WTC11 (cell line): ENCODE measurements at regions not wholly inside any gene's neighbourhood (a gene's known extent, or its start where the extent isn't known, plus 50 kb on each side); places are given as distances from the start of the nearest gene placed in this dataset.

Experiments used
- ATAC-seq: fragments of 200-7000 bp; cut with Tn5 transposase; 2 replicates; pipeline ENCODE4 v1.10.0; 2021; ENCODE audit warnings: mild to moderate bottlenecking, moderate library complexity
- CTCF ChIA-PET: fragments of 300-600 bp; sonication (Branson Sonifier 250); formaldehyde crosslinking; loops from one replicate; lab custom pipeline; 2021; ENCODE audit warnings: antibody characterized with exemption; lab: Charles Lee
- POLR2A ChIA-PET: fragments of 350-600 bp; sonication (Branson Sonifier 250); formaldehyde crosslinking; loops from one replicate; lab custom pipeline; 2021; ENCODE audit warnings: antibody characterized with exemption; lab: Charles Lee
- DNase-seq: peaks from one replicate; pipeline ENCODE4 v3.0.0; 2021; ENCODE audit warnings: low spot score
- H3K27ac Mint-ChIP-seq: 2 replicates; pipeline ENCODE4 v1.8.0; 2021; ENCODE audit warnings: mixed read lengths
- H3K27me3 Mint-ChIP-seq: 2 replicates; pipeline ENCODE4 v1.8.0; 2021; ENCODE audit warnings: low read depth, mild to moderate bottlenecking, moderate library complexity, mixed read lengths
- H3K36me3 Mint-ChIP-seq: 2 replicates; pipeline ENCODE4 v1.8.0; 2021; ENCODE audit warnings: mixed read lengths
- H3K4me1 Mint-ChIP-seq: 2 replicates; pipeline ENCODE4 v1.8.0; 2022; ENCODE audit warnings: mixed read lengths
- H3K4me3 Mint-ChIP-seq: 2 replicates; pipeline ENCODE4 v1.8.0; 2021; ENCODE audit warnings: mild to moderate bottlenecking, moderate library complexity, mixed read lengths
- H3K9me3 Mint-ChIP-seq: 2 replicates; pipeline ENCODE4 v1.8.0; 2021; ENCODE audit warnings: mixed read lengths
- ATF1 ChIP-seq: sonication (generic); formaldehyde crosslinking; IDR thresholded peaks from 2 replicates; pipeline ENCODE4 v1.8.1; 2023; ENCODE audit warnings: mild to moderate bottlenecking, moderate library complexity, missing genetic modification reagents
- CBFB ChIP-seq: sonication (generic); formaldehyde crosslinking; IDR thresholded peaks from 2 replicates; pipeline ENCODE4 v1.8.1; 2022; ENCODE audit warnings: mild to moderate bottlenecking, low read depth, missing genetic modification reagents
- CREM ChIP-seq: sonication (generic); formaldehyde crosslinking; IDR thresholded peaks from 2 replicates; pipeline ENCODE4 v1.8.1; 2022; ENCODE audit warnings: mild to moderate bottlenecking, missing genetic modification reagents, moderate library complexity
- ESRRA ChIP-seq: sonication (generic); formaldehyde crosslinking; IDR thresholded peaks from 2 replicates; pipeline ENCODE4 v1.8.1; 2022; ENCODE audit warnings: mild to moderate bottlenecking, missing genetic modification reagents, borderline replicate concordance
- ETV6 ChIP-seq: sonication (generic); formaldehyde crosslinking; IDR thresholded peaks from 2 replicates; pipeline ENCODE4 v1.8.1; 2022; ENCODE audit warnings: mild to moderate bottlenecking, missing genetic modification reagents
- FOXP1 ChIP-seq: sonication (generic); formaldehyde crosslinking; IDR thresholded peaks from 2 replicates; pipeline ENCODE4 v1.8.0; 2022; ENCODE audit warnings: missing genetic modification reagents, mild to moderate bottlenecking, moderate library complexity, borderline replicate concordance
- GABPB1 ChIP-seq: sonication (generic); formaldehyde crosslinking; IDR thresholded peaks from 2 replicates; pipeline ENCODE4 v1.8.1; 2023; ENCODE audit warnings: mild to moderate bottlenecking, missing genetic modification reagents
- GRHL2 ChIP-seq: fragments of 250-450 bp; sonication (Bioruptor Pico); IDR thresholded peaks from 2 replicates; pipeline ENCODE4 v1.8.0; 2022; ENCODE audit warnings: mild to moderate bottlenecking, moderate library complexity; ENCODE audit not compliant: insufficient replicate concordance, severe bottlenecking
- NFE2L1 ChIP-seq: sonication (generic); formaldehyde crosslinking; IDR thresholded peaks from 2 replicates; pipeline ENCODE4 v1.8.1; 2023; ENCODE audit warnings: missing genetic modification reagents
- NFYB ChIP-seq: sonication (generic); formaldehyde crosslinking; conservative IDR thresholded peaks from 2 replicates; pipeline ENCODE4 v1.8.0; 2022; ENCODE audit warnings: low read depth, missing genetic modification reagents
- OVOL2 ChIP-seq: fragments of 250-450 bp; sonication (Bioruptor Pico); IDR thresholded peaks from 2 replicates; pipeline ENCODE4 v1.9.0; 2021; ENCODE audit warnings: mild to moderate bottlenecking, borderline replicate concordance
- RORB ChIP-seq: fragments of 250-450 bp; sonication (Bioruptor Pico); IDR thresholded peaks from 2 replicates; pipeline ENCODE4 v1.9.0; 2021; ENCODE audit warnings: mild to moderate bottlenecking
- SMAD3 ChIP-seq: sonication (generic); formaldehyde crosslinking; IDR thresholded peaks from 2 replicates; pipeline ENCODE4 v1.8.0; 2022; ENCODE audit warnings: missing genetic modification reagents, mild to moderate bottlenecking, borderline replicate concordance
- SOX15 ChIP-seq: fragments of 250-450 bp; sonication (Bioruptor Pico); IDR thresholded peaks from 2 replicates; pipeline ENCODE4 v1.9.0; 2021; ENCODE audit warnings: mild to moderate bottlenecking
- TCF7 ChIP-seq: sonication (generic); formaldehyde crosslinking; IDR thresholded peaks from 2 replicates; pipeline ENCODE4 v1.8.0; 2022; ENCODE audit warnings: mild to moderate bottlenecking, low read depth, missing genetic modification reagents, moderate library complexity
- TEAD4 ChIP-seq: sonication (generic); formaldehyde crosslinking; IDR thresholded peaks from 2 replicates; pipeline ENCODE4 v1.8.0; 2022; ENCODE audit warnings: mild to moderate bottlenecking, missing genetic modification reagents
- TP53 ChIP-seq: sonication (generic); formaldehyde crosslinking; IDR thresholded peaks from 2 replicates; pipeline ENCODE4 v1.8.1; 2023; ENCODE audit warnings: mild to moderate bottlenecking, missing genetic modification reagents
- ZNF138 ChIP-seq: sonication (generic); formaldehyde crosslinking; conservative IDR thresholded peaks from 2 replicates; pipeline ENCODE4 v1.8.1; 2022; ENCODE audit warnings: mild to moderate bottlenecking, moderate library complexity, missing genetic modification reagents
- ZNF396 ChIP-seq: fragments of 250-450 bp; sonication (Bioruptor Pico); IDR thresholded peaks from 2 replicates; pipeline ENCODE4 v1.8.0; 2021; ENCODE audit warnings: mild to moderate bottlenecking, moderate library complexity, borderline replicate concordance
- ZNF671 ChIP-seq: fragments of 250-450 bp; sonication (Bioruptor Pico); IDR thresholded peaks from 2 replicates; pipeline ENCODE4 v1.8.0; 2021; ENCODE audit warnings: mild to moderate bottlenecking
- TF ChIP-seq, protein P1 (sequence below): sonication (generic); formaldehyde crosslinking; IDR thresholded peaks from 2 replicates; pipeline ENCODE4 v1.8.0; 2023; ENCODE audit warnings: missing genetic modification reagents, mild to moderate bottlenecking, borderline replicate concordance
- TF ChIP-seq, protein P2 (sequence below): sonication (generic); formaldehyde crosslinking; IDR thresholded peaks from 2 replicates; pipeline ENCODE4 v1.8.1; 2022; ENCODE audit warnings: low read depth, mild to moderate bottlenecking, moderate library complexity, missing genetic modification reagents, borderline replicate concordance
- TF ChIP-seq, protein P3 (sequence below): sonication (generic); formaldehyde crosslinking; IDR thresholded peaks from 2 replicates; pipeline ENCODE4 v1.8.1; 2023; ENCODE audit warnings: mild to moderate bottlenecking, moderate library complexity, missing genetic modification reagents
- TF ChIP-seq, protein P4 (sequence below): sonication (generic); formaldehyde crosslinking; IDR thresholded peaks from 2 replicates; pipeline ENCODE4 v1.8.1; 2022; ENCODE audit warnings: mild to moderate bottlenecking, moderate library complexity, missing genetic modification reagents
- TF ChIP-seq, protein P5 (sequence below): sonication (generic); formaldehyde crosslinking; IDR thresholded peaks from 2 replicates; pipeline ENCODE4 v1.8.0; 2022; ENCODE audit warnings: mild to moderate bottlenecking, missing genetic modification reagents
- TF ChIP-seq, protein P6 (sequence below): fragments of 250-450 bp; sonication (Bioruptor Pico); IDR thresholded peaks from 2 replicates; pipeline ENCODE4 v1.9.0; 2021; ENCODE audit warnings: mild to moderate bottlenecking

DNA sequence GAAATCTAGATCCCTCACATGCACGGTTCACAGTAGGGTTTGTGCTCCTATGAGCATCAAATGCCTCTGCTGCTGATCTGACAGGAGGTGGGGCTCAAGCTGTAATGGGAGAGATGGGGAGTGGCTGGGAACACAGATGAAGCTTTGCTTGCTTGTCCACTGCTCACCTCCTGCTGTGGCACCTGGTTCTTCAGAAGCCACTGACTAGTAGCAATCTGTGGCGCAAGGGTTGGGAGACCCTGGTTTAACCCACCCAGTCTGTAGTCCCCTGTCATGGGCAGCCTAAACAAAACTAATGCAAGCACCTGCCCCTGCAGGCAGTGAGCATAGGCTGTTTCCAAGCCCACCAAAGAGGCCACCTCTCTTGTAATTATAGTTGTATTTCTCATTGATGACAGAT lies 116.6 kb downstream of the SHOX start:
- H3K27me3 Mint-ChIP-seq: peaks cover 13% of the 10 kb centered on the region
- ChIA-PET CTCF (no interaction called here), POLR2A (no interaction called here)
- no peak for DNase-seq
- peaks cover 15% of the 10 kb centered on the region for H3K36me3 Mint-ChIP-seq
- H3K4me1 Mint-ChIP-seq: peaks cover 2% of the 10 kb centered on the region; the same call in 1 of the 2 replicates
- no peak for ATAC-seq
- no peak overlapping the region for H3K4me3 Mint-ChIP-seq
- TF ChIP-seq, protein P1, sequence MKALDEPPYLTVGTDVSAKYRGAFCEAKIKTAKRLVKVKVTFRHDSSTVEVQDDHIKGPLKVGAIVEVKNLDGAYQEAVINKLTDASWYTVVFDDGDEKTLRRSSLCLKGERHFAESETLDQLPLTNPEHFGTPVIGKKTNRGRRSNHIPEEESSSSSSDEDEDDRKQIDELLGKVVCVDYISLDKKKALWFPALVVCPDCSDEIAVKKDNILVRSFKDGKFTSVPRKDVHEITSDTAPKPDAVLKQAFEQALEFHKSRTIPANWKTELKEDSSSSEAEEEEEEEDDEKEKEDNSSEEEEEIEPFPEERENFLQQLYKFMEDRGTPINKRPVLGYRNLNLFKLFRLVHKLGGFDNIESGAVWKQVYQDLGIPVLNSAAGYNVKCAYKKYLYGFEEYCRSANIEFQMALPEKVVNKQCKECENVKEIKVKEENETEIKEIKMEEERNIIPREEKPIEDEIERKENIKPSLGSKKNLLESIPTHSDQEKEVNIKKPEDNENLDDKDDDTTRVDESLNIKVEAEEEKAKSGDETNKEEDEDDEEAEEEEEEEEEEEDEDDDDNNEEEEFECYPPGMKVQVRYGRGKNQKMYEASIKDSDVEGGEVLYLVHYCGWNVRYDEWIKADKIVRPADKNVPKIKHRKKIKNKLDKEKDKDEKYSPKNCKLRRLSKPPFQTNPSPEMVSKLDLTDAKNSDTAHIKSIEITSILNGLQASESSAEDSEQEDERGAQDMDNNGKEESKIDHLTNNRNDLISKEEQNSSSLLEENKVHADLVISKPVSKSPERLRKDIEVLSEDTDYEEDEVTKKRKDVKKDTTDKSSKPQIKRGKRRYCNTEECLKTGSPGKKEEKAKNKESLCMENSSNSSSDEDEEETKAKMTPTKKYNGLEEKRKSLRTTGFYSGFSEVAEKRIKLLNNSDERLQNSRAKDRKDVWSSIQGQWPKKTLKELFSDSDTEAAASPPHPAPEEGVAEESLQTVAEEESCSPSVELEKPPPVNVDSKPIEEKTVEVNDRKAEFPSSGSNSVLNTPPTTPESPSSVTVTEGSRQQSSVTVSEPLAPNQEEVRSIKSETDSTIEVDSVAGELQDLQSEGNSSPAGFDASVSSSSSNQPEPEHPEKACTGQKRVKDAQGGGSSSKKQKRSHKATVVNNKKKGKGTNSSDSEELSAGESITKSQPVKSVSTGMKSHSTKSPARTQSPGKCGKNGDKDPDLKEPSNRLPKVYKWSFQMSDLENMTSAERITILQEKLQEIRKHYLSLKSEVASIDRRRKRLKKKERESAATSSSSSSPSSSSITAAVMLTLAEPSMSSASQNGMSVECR (CRISPR knock-in tag): no peak
- no peak for TF ChIP-seq ESRRA (CRISPR knock-in tag)
- TF ChIP-seq NFE2L1: no peak
- TF ChIP-seq, protein P2, sequence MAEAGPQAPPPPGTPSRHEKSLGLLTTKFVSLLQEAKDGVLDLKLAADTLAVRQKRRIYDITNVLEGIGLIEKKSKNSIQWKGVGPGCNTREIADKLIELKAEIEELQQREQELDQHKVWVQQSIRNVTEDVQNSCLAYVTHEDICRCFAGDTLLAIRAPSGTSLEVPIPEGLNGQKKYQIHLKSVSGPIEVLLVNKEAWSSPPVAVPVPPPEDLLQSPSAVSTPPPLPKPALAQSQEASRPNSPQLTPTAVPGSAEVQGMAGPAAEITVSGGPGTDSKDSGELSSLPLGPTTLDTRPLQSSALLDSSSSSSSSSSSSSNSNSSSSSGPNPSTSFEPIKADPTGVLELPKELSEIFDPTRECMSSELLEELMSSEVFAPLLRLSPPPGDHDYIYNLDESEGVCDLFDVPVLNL (CRISPR knock-in tag): no peak
- TF ChIP-seq, protein P3, sequence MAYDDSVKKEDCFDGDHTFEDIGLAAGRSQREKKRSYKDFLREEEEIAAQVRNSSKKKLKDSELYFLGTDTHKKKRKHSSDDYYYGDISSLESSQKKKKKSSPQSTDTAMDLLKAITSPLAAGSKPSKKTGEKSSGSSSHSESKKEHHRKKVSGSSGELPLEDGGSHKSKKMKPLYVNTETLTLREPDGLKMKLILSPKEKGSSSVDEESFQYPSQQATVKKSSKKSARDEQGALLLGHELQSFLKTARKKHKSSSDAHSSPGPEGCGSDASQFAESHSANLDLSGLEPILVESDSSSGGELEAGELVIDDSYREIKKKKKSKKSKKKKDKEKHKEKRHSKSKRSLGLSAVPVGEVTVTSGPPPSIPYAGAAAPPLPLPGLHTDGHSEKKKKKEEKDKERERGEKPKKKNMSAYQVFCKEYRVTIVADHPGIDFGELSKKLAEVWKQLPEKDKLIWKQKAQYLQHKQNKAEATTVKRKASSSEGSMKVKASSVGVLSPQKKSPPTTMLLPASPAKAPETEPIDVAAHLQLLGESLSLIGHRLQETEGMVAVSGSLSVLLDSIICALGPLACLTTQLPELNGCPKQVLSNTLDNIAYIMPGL (CRISPR knock-in tag): no peak
- no peak for TF ChIP-seq OVOL2 (CRISPR knock-in tag)
- TF ChIP-seq ZNF671 (CRISPR knock-in tag): no peak
- no peak for TF ChIP-seq SMAD3 (CRISPR knock-in tag)
- no peak for TF ChIP-seq ETV6 (CRISPR knock-in tag)
- no peak for TF ChIP-seq RORB (CRISPR knock-in tag)
- TF ChIP-seq, protein P4, sequence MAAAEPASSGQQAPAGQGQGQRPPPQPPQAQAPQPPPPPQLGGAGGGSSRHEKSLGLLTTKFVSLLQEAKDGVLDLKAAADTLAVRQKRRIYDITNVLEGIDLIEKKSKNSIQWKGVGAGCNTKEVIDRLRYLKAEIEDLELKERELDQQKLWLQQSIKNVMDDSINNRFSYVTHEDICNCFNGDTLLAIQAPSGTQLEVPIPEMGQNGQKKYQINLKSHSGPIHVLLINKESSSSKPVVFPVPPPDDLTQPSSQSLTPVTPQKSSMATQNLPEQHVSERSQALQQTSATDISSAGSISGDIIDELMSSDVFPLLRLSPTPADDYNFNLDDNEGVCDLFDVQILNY (CRISPR knock-in tag): no peak
- TF ChIP-seq TEAD4: no peak
- TF ChIP-seq TCF7: no peak
- no peak overlapping the region for H3K27ac Mint-ChIP-seq
- peaks cover 33% of the 10 kb centered on the region for H3K9me3 Mint-ChIP-seq

DNA sequence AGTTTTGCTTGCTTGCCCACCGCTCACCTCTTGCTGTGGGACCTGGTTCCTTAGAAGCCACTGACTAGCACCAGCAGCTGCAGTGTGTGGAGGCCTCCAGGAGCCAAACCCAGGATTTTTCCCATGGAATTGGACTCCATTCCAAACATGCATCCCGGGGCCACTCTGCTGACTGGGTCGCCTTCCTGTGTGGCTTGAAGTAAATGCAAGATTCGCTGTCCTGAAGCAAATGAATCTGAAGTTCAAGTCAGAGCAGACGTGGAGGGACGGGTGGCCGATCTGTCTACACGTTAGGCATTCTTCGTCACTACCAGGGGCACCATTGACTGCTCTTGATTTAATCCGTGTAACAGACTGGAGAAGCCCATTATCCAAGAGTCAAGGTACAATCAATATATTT lies 109.0 kb downstream of the SHOX start:
- Mint-ChIP-seq H3K36me3 (peaks cover 18% of the 10 kb centered on the region), H3K27me3 (peaks cover 11% of the 10 kb centered on the region), H3K4me3 (no peak overlapping the region), H3K9me3 (peaks cover 34% of the 10 kb centered on the region), H3K27ac (no peak overlapping the region), H3K4me1 (no peaks in the 10 kb centered on the region)
- DNase-seq: no peak
- CTCF ChIA-PET: no interaction called here
- ATAC-seq: no peak
- POLR2A ChIA-PET: no interaction called here
- no peak for TF ChIP-seq ATF1
- TF ChIP-seq TEAD4: no peak
- TF ChIP-seq ZNF138 (CRISPR knock-in tag): no peak
- TF ChIP-seq, protein P4 (CRISPR knock-in tag): no peak
- TF ChIP-seq ZNF396 (CRISPR knock-in tag): no peak
- no peak for TF ChIP-seq FOXP1 (CRISPR knock-in tag)
- TF ChIP-seq, protein P5, sequence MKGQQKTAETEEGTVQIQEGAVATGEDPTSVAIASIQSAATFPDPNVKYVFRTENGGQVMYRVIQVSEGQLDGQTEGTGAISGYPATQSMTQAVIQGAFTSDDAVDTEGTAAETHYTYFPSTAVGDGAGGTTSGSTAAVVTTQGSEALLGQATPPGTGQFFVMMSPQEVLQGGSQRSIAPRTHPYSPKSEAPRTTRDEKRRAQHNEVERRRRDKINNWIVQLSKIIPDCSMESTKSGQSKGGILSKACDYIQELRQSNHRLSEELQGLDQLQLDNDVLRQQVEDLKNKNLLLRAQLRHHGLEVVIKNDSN (CRISPR knock-in tag): no peak
- TF ChIP-seq GABPB1 (CRISPR knock-in tag): no peak
- TF ChIP-seq ZNF671 (CRISPR knock-in tag): no peak
- TF ChIP-seq, protein P6, sequence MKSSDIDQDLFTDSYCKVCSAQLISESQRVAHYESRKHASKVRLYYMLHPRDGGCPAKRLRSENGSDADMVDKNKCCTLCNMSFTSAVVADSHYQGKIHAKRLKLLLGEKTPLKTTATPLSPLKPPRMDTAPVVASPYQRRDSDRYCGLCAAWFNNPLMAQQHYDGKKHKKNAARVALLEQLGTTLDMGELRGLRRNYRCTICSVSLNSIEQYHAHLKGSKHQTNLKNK (CRISPR knock-in tag): no peak
- TF ChIP-seq GRHL2 (CRISPR knock-in tag): no peak
- TF ChIP-seq SOX15: no peak
- TF ChIP-seq TP53 (CRISPR knock-in tag): no peak
- no peak for TF ChIP-seq NFYB (CRISPR knock-in tag)
- no peak for TF ChIP-seq CBFB (CRISPR knock-in tag)
- no peak for TF ChIP-seq CREM
